IMR-90 (cell line): ENCODE measurements at regions not wholly inside any gene's neighbourhood (a gene's known extent, or its start where the extent isn't known, plus 50 kb on each side); places are given as distances from the start of the nearest gene placed in this dataset.

Source experiments
- ATAC-seq: fragments of 200-7000 bp; cut with Tn5 transposase; 2 replicates; pipeline ENCODE4 v1.9.1; 2020; ENCODE audit warnings: low read depth, mild to moderate bottlenecking, moderate library complexity
- BruUV-seq: library from RNA; stranded (reverse); fragments of 400-500 nt; replicated peaks from 2 replicates; lab custom pipeline; 2021; lab: Mats Ljungman, UMichigan
- CTCF ChIA-PET: fragments of 300-600 bp; formaldehyde crosslinking; extraction: SDS; loops from one replicate; lab custom pipeline; 2021; ENCODE audit warnings: antibody characterized with exemption; lab: Yijun Ruan, JAX
- POLR2A ChIA-PET: fragments of 300-600 bp; sonication (Branson Sonifier 250); formaldehyde crosslinking; loops from one replicate; lab custom pipeline; 2022; ENCODE audit warnings: antibody characterized with exemption; ENCODE audit not compliant: unreplicated experiment; lab: Charles Lee
- DNase-seq: peaks from one replicate; pipeline ENCODE4 v3.0.0; 2013
- H2AFZ ChIP-seq: replicated peaks from 2 replicates; pipeline ENCODE3; 2013; ENCODE audit warnings: low read length, mild to moderate bottlenecking; ENCODE audit not compliant: poor library complexity
- H2AK5ac ChIP-seq: 2 replicates; pipeline ENCODE4 v1.6.1; 2013; ENCODE audit warnings: low read depth, low read length, inconsistent platforms
- H2AK9ac ChIP-seq: replicated peaks from 2 replicates; pipeline ENCODE3; 2013; ENCODE audit warnings: mild to moderate bottlenecking, low read depth, low read length, moderate library complexity; ENCODE audit not compliant: poor library complexity
- H2BK120ac ChIP-seq: 2 replicates; pipeline ENCODE4 v1.6.1; 2013; ENCODE audit warnings: low read depth, low read length, inconsistent platforms
- H2BK15ac ChIP-seq: 3 replicates; pipeline ENCODE4 v1.6.1; 2013; ENCODE audit warnings: low read depth, low read length, inconsistent platforms
- H2BK20ac ChIP-seq: 2 replicates; pipeline ENCODE4 v1.6.1; 2013; ENCODE audit warnings: low read depth, mild to moderate bottlenecking, inconsistent platforms, low read length, moderate library complexity
- H2BK5ac ChIP-seq: 2 replicates; pipeline ENCODE4 v1.6.1; 2013; ENCODE audit warnings: mild to moderate bottlenecking, low read depth, low read length, inconsistent platforms; ENCODE audit not compliant: poor library complexity, severe bottlenecking
- H3K14ac ChIP-seq: replicated peaks from 2 replicates; pipeline ENCODE4 v1.6.1; 2013; ENCODE audit warnings: low read depth, low read length, inconsistent platforms
- H3K18ac ChIP-seq: 2 replicates; pipeline ENCODE4 v1.6.1; 2013; ENCODE audit warnings: low read depth, low read length, control low read depth
- H3K23ac ChIP-seq: 2 replicates; pipeline ENCODE4 v1.6.1; 2013; ENCODE audit warnings: low read depth, low read length, inconsistent platforms
- H3K27ac ChIP-seq: 2 replicates; pipeline ENCODE4 v1.5.1; 2013; ENCODE audit warnings: mild to moderate bottlenecking, control low read depth, low read length; ENCODE audit not compliant: insufficient read depth
- H3K27me3 ChIP-seq: 2 replicates; pipeline ENCODE4 v1.6.1; 2013; ENCODE audit warnings: low read length; ENCODE audit not compliant: control insufficient read depth, insufficient read depth
- H3K36me3 ChIP-seq: 2 replicates; pipeline ENCODE4 v1.6.1; 2013; ENCODE audit warnings: low read length, mixed read lengths; ENCODE audit not compliant: control insufficient read depth, insufficient read depth
- H3K4ac ChIP-seq: 2 replicates; pipeline ENCODE4 v1.6.1; 2013; ENCODE audit warnings: low read depth, low read length, inconsistent platforms
- H3K4me1 ChIP-seq: 2 replicates; pipeline ENCODE4 v1.6.1; 2013; ENCODE audit warnings: low read length, mixed read lengths; ENCODE audit not compliant: control insufficient read depth, insufficient read depth
- H3K4me2 ChIP-seq: 2 replicates; pipeline ENCODE4 v1.6.1; 2013; ENCODE audit warnings: low read depth, mild to moderate bottlenecking, control low read depth, low read length, moderate library complexity
- H3K4me3 ChIP-seq: 2 replicates; pipeline ENCODE4 v1.5.1; 2013; ENCODE audit warnings: low read depth, mild to moderate bottlenecking, control low read depth, low read length, moderate library complexity; ENCODE audit not compliant: insufficient read depth
- H3K56ac ChIP-seq: 2 replicates; pipeline ENCODE4 v1.6.1; 2013; ENCODE audit warnings: low read length, inconsistent platforms; ENCODE audit not compliant: insufficient read depth; ENCODE audit errors: extremely low read depth
- H3K79me1 ChIP-seq, 2 experiments: 2 replicates each; pipeline ENCODE4 v1.6.1; 2013; ENCODE audit warnings: low read length in 2 of 2, inconsistent platforms in 1 of 2, low read depth in 1 of 2
- H3K9ac ChIP-seq: 2 replicates; pipeline ENCODE4 v1.6.1; 2013; ENCODE audit warnings: low read depth, low read length, control low read depth
- H3K9me1 ChIP-seq: 2 replicates; pipeline ENCODE4 v1.6.1; 2013; ENCODE audit warnings: low read length, inconsistent platforms; ENCODE audit not compliant: insufficient read depth
- H3K9me3 ChIP-seq: 2 replicates; pipeline ENCODE4 v1.6.1; 2013; ENCODE audit warnings: low read length; ENCODE audit not compliant: control insufficient read depth, insufficient read depth
- H4K20me1 ChIP-seq: 2 replicates; pipeline ENCODE4 v1.6.1; 2013; ENCODE audit warnings: low read length, inconsistent platforms; ENCODE audit not compliant: insufficient read depth
- H4K5ac ChIP-seq: 2 replicates; pipeline ENCODE4 v1.6.1; 2013; ENCODE audit warnings: mild to moderate bottlenecking, low read depth, low read length, control low read depth
- H4K8ac ChIP-seq, 2 experiments: 2 replicates each; pipeline ENCODE4 v1.6.1; 2013; ENCODE audit warnings: low read depth in 2 of 2, low read length in 2 of 2, control low read depth in 1 of 2, inconsistent platforms in 1 of 2
- H4K91ac ChIP-seq: 2 replicates; pipeline ENCODE4 v1.6.1; 2013; ENCODE audit warnings: low read depth, low read length, inconsistent platforms; ENCODE audit not compliant: insufficient read depth
- BHLHE40 ChIP-seq: fragments of 150-350 bp; IDR thresholded peaks from 2 replicates; pipeline ENCODE4 v1.6.1; 2016; ENCODE audit warnings: mild to moderate bottlenecking, low read depth, low read length
- CEBPB ChIP-seq: IDR thresholded peaks from 2 replicates; pipeline ENCODE4 v1.6.1; 2012; ENCODE audit warnings: low read depth, low read length, improper control_type of control experiment
- CTCF ChIP-seq: conservative IDR thresholded peaks from 2 replicates; pipeline ENCODE4 v1.5.1; 2012; ENCODE audit warnings: mild to moderate bottlenecking, low read depth, low read length, improper control_type of control experiment
- FOS ChIP-seq: fragments of 150-350 bp; IDR thresholded peaks from 2 replicates; pipeline ENCODE4 v1.6.1; 2016; ENCODE audit warnings: low read depth, low read length
- MXI1 ChIP-seq: IDR thresholded peaks from 2 replicates; pipeline ENCODE4 v1.6.1; 2012; ENCODE audit warnings: low read depth, mild to moderate bottlenecking, low read length, moderate library complexity, borderline replicate concordance
- RCOR1 ChIP-seq: IDR thresholded peaks from 2 replicates; pipeline ENCODE4 v1.6.1; 2012; ENCODE audit warnings: mild to moderate bottlenecking, low read length, improper control_type of control experiment; ENCODE audit not compliant: insufficient replicate concordance
- SMC3 ChIP-seq: fragments of 150-350 bp; IDR thresholded peaks from 2 replicates; pipeline ENCODE4 v1.6.1; 2016; ENCODE audit warnings: low read depth, mild to moderate bottlenecking, antibody characterized with exemption, low read length, moderate library complexity
- WGBS, 2 experiments: methylation state at CpG; one replicate each; pipeline versions ENCODE4 v1.1.5 to v1.1.7; 2013; ENCODE audit warnings: missing lambda C conversion rate in 2 of 2; ENCODE audit not compliant: insufficient read length in 1 of 2; ENCODE audit errors: extremely low coverage in 2 of 2; 5-methylcytosine and 5-hydroxymethylcytosine counted together
- dilution Hi-C: fragments of 300-500 bp; cut with HindIII; formaldehyde crosslinking; loops from one replicate; pipeline ENCODE4 v1.14.3; 2018; ENCODE audit warnings: low sequenced_read_pairs; ENCODE audit not compliant: unreplicated experiment
- in situ Hi-C: fragments of 300-500 bp; cut with MboI; formaldehyde crosslinking; loops from 3 replicates; pipeline ENCODE4 v1.14.3; 2019; ENCODE audit warnings: low sequenced_read_pairs, inconsistent platforms, mixed read lengths
- intact Hi-C: fragments of 100-400 bp; cut with micrococcal nuclease; formaldehyde crosslinking; loops from 2 replicates; pipeline ENCODE4 v1.10.0; 2022

- intact Hi-C loops (no loop called here), in situ Hi-C loops (no loop called here), dilution Hi-C loops (no loop called here)
- Histone ChIP-seq H2BK20ac (no peak overlapping the region), H4K5ac (no peak overlapping the region), H3K14ac (no peak overlapping the region), H4K20me1 (no peaks in the 10 kb centered on the region), H3K56ac (no peak overlapping the region), H3K27ac (no peak overlapping the region), H4K8ac (no peak overlapping the region), H3K4me2 (no peak overlapping the region), H3K18ac (no peak overlapping the region; the same call in 1 of the 2 replicates), H2AK5ac (no peak overlapping the region), H3K4me1 (peaks cover 11% of the 10 kb centered on the region), H2AFZ (no peak overlapping the region), H2BK15ac (no peak overlapping the region; the same call in 2 of the 3 replicates), H4K91ac (no peak overlapping the region), H2BK120ac (0 out of 2 replicates have a peak overlapping the region, but pooled peaks have one; percentile 8), H3K4ac (no peak overlapping the region), H3K9me1 (peaks cover 6% of the 10 kb centered on the region), H3K27me3 (no peaks in the 10 kb centered on the region), H3K23ac (no peak overlapping the region), H3K36me3 (no peaks in the 10 kb centered on the region), H3K9ac (no peak overlapping the region), H2AK9ac (no peak overlapping the region), H3K79me1 (0 out of 4 replicates have a peak, but pooled peaks cover 0 to 3% of the 10 kb centered on the region in 2 experiments), H3K9me3 (no peaks in the 10 kb centered on the region), H3K4me3 (no peak overlapping the region), H2BK5ac (peak overlapping the region; percentile 7)
- 100% methylated on average over 2 of the region's 3 CpGs; no CpG with 5 or more reads in 1 of the 2 experiments for WGBS, 2 experiments
- TF ChIP-seq FOS, result peak; percentile 40; the same call in 1 of the 2 replicates
- TF ChIP-seq MXI1, result no peak
- TF ChIP-seq CTCF, result no peak
- no peak for TF ChIP-seq CEBPB
- TF ChIP-seq SMC3, result no peak
- no peak for TF ChIP-seq RCOR1
- no peak for TF ChIP-seq BHLHE40
- ATAC-seq (peak; percentile 46; the same call in 1 of the 2 replicates), DNase-seq (peak; percentile 60)
- CTCF ChIA-PET, result no interaction called here
- POLR2A ChIA-PET, result no interaction called here
- BruUV-seq, result no TSS peak
Measured at GRCh38 chr4:127140306-127140705, 492.5 kb upstream of the INTU start.
